Neural progenitor cell (in vitro differentiated cells): ENCODE measurements at regions not wholly inside any gene's neighbourhood (a gene's known extent, or its start where the extent isn't known, plus 50 kb on each side); places are given as distances from the start of the nearest gene placed in this dataset.
"Not testable (repeated sequence)": the region's sequence is repeated elsewhere in the genome, so short reads cannot be mapped to it uniquely, and the experiment has no call there.

Source experiments
- DNase-seq: peaks from one replicate; pipeline ENCODE4 v3.0.0-alpha.2; 2016; ENCODE audit warnings: low spot score
- H2AFZ ChIP-seq: fragments of 200-600 bp; sonication (generic); replicated peaks from 2 replicates; pipeline ENCODE4 v1.6.1; 2016; ENCODE audit warnings: antibody characterized with exemption
- H3F3A ChIP-seq: fragments of 200-600 bp; sonication (generic); 2 replicates; pipeline ENCODE4 v1.6.1; 2016; ENCODE audit warnings: antibody characterized with exemption, low read depth
- H3K27ac ChIP-seq: fragments of 200-600 bp; sonication (generic); 2 replicates; pipeline ENCODE4 v1.5.1; 2016; ENCODE audit warnings: mild to moderate bottlenecking
- H3K27me3 ChIP-seq: fragments of 200-600 bp; sonication (generic); 2 replicates; pipeline ENCODE4 v1.6.1; 2016; ENCODE audit warnings: mild to moderate bottlenecking, moderate library complexity
- H3K36me3 ChIP-seq: fragments of 200-600 bp; sonication (generic); 2 replicates; pipeline ENCODE4 v1.5.1; 2016
- H3K4me1 ChIP-seq: fragments of 200-600 bp; sonication (generic); 2 replicates; pipeline ENCODE4 v1.6.1; 2016; ENCODE audit warnings: mixed run types
- H3K4me2 ChIP-seq: fragments of 200-600 bp; sonication (generic); 2 replicates; pipeline ENCODE4 v1.6.1; 2016
- H3K4me3 ChIP-seq: fragments of 200-600 bp; sonication (generic); 2 replicates; pipeline ENCODE4 v1.5.1; 2016
- H3K79me2 ChIP-seq: fragments of 200-600 bp; sonication (generic); 2 replicates; pipeline ENCODE4 v1.6.1; 2016; ENCODE audit warnings: low read depth
- H3K9ac ChIP-seq: fragments of 200-600 bp; sonication (generic); 2 replicates; pipeline ENCODE4 v1.6.1; 2016
- H3K9me3 ChIP-seq: fragments of 200-600 bp; sonication (generic); 2 replicates; pipeline ENCODE4 v1.5.1; 2016; ENCODE audit warnings: low read depth
- H4K20me1 ChIP-seq: fragments of 200-600 bp; sonication (generic); 2 replicates; pipeline ENCODE4 v1.6.1; 2016; ENCODE audit warnings: low read depth
- H3K27ac Mint-ChIP-seq: 3 replicates; pipeline ENCODE4 v1.8.0; 2021; ENCODE audit warnings: mixed read lengths
- H3K27me3 Mint-ChIP-seq: 2 replicates; pipeline ENCODE4 v1.8.0; 2022; ENCODE audit warnings: low read depth, mild to moderate bottlenecking, inconsistent platforms, moderate library complexity, mixed read lengths; ENCODE audit not compliant: insufficient read depth
- H3K36me3 Mint-ChIP-seq: 3 replicates; pipeline ENCODE4 v1.8.0; 2021; ENCODE audit warnings: mixed read lengths
- H3K4me1 Mint-ChIP-seq: 3 replicates; pipeline ENCODE4 v1.8.0; 2021; ENCODE audit warnings: mixed read lengths
- H3K4me3 Mint-ChIP-seq: 3 replicates; pipeline ENCODE4 v1.8.0; 2021; ENCODE audit warnings: mild to moderate bottlenecking, moderate library complexity, mixed read lengths
- H3K9me3 Mint-ChIP-seq: 3 replicates; pipeline ENCODE4 v1.8.0; 2020; ENCODE audit warnings: mixed read lengths
- CTCF ChIP-seq: fragments of 200-600 bp; sonication (generic); IDR thresholded peaks from 2 replicates; pipeline ENCODE4 v1.5.1; 2017; ENCODE audit warnings: antibody characterized with exemption, mild to moderate bottlenecking
- EZH2 ChIP-seq: fragments of 200-600 bp; sonication (generic); IDR thresholded peaks from 2 replicates; pipeline ENCODE4 v1.6.1; 2017; ENCODE audit warnings: antibody characterized with exemption, mild to moderate bottlenecking, moderate library complexity
- EZH2phosphoT487 ChIP-seq: fragments of 200-600 bp; sonication (generic); IDR thresholded peaks from 2 replicates; pipeline ENCODE4 v1.6.1; 2017; ENCODE audit warnings: antibody characterized with exemption

GRCh38 chr16:79882340-79883005, 281.9 kb upstream of the MAF start:
- Histone ChIP-seq H3K27me3 (no peaks in the 10 kb centered on the region), H3K9ac (no peak overlapping the region), H3K27ac (no peak overlapping the region), H2AFZ (no peak overlapping the region), H3K9me3 (no peaks in the 10 kb centered on the region), H3K36me3 (no peaks in the 10 kb centered on the region), H4K20me1 (no peaks in the 10 kb centered on the region), H3K4me3 (no peak overlapping the region), H3K4me2 (no peak overlapping the region), H3F3A (no peaks in the 10 kb centered on the region), H3K4me1 (no peaks in the 10 kb centered on the region), H3K79me2 (no peaks in the 10 kb centered on the region)
- Mint-ChIP-seq H3K27ac (no peak overlapping the region), H3K36me3 (no peaks in the 10 kb centered on the region), H3K9me3 (no peaks in the 10 kb centered on the region), H3K27me3 (peaks cover 3% of the 10 kb centered on the region), H3K4me1 (no peaks in the 10 kb centered on the region), H3K4me3 (no peak overlapping the region)
- TF ChIP-seq EZH2phosphoT487 (no peak), EZH2 (no peak), CTCF (no peak)
- DNase-seq, result no peak

GRCh38 chr16:79881107-79881506, 280.6 kb upstream of the MAF start:
- H3K27me3 ChIP-seq, H3K36me3 Mint-ChIP-seq, H3K4me3 Mint-ChIP-seq, H2AFZ ChIP-seq, DNase-seq, H3K36me3 ChIP-seq, H4K20me1 ChIP-seq, H3K79me2 ChIP-seq, H3K9me3 ChIP-seq, H3F3A ChIP-seq, H3K4me1 Mint-ChIP-seq, H3K4me1 ChIP-seq, H3K27ac Mint-ChIP-seq, H3K27ac ChIP-seq, H3K4me2 ChIP-seq, H3K4me3 ChIP-seq, H3K27me3 Mint-ChIP-seq, H3K9ac ChIP-seq, H3K9me3 Mint-ChIP-seq: not testable (repeated sequence)

GRCh38 chr16:79876332-79876730, 275.8 kb upstream of the MAF start:
- Histone ChIP-seq H3K9me3 (no peaks in the 10 kb centered on the region), H3K4me1 (no peaks in the 10 kb centered on the region), H3K4me3 (no peak overlapping the region), H3K27ac (no peak overlapping the region), H2AFZ (no peak overlapping the region), H3K36me3 (no peaks in the 10 kb centered on the region), H3F3A (no peaks in the 10 kb centered on the region), H3K4me2 (no peak overlapping the region), H3K9ac (no peak overlapping the region), H4K20me1 (no peaks in the 10 kb centered on the region), H3K79me2 (no peaks in the 10 kb centered on the region), H3K27me3 (no peaks in the 10 kb centered on the region)
- DNase-seq, result no peak
- no peaks in the 10 kb centered on the region for H3K27me3 Mint-ChIP-seq
- no peaks in the 10 kb centered on the region for H3K36me3 Mint-ChIP-seq
- H3K4me1 Mint-ChIP-seq, result no peaks in the 10 kb centered on the region
- H3K9me3 Mint-ChIP-seq, result no peaks in the 10 kb centered on the region
- no peak overlapping the region for H3K27ac Mint-ChIP-seq
- TF ChIP-seq CTCF (no peak), EZH2phosphoT487 (no peak), EZH2 (no peak)
- no peak overlapping the region for H3K4me3 Mint-ChIP-seq

GRCh38 chr16:79874391-79874790, 273.9 kb upstream of the MAF start:
- H3K36me3 Mint-ChIP-seq, result no peaks in the 10 kb centered on the region
- H3K4me3 ChIP-seq, result no peak overlapping the region
- H3K27me3 Mint-ChIP-seq, result no peaks in the 10 kb centered on the region
- no peaks in the 10 kb centered on the region for H3K27me3 ChIP-seq
- H4K20me1 ChIP-seq, result no peaks in the 10 kb centered on the region
- H3K4me1 ChIP-seq, result no peaks in the 10 kb centered on the region
- no peaks in the 10 kb centered on the region for H3F3A ChIP-seq
- no peak overlapping the region for H3K27ac ChIP-seq
- no peaks in the 10 kb centered on the region for H3K9me3 ChIP-seq
- no peaks in the 10 kb centered on the region for H3K79me2 ChIP-seq
- H3K27ac Mint-ChIP-seq, result no peak overlapping the region
- DNase-seq, result no peak
- H3K4me2 ChIP-seq, result no peak overlapping the region
- H3K9me3 Mint-ChIP-seq, result no peaks in the 10 kb centered on the region
- no peaks in the 10 kb centered on the region for H3K36me3 ChIP-seq
- TF ChIP-seq CTCF (no peak), EZH2 (no peak), EZH2phosphoT487 (no peak)
- no peaks in the 10 kb centered on the region for H3K4me1 Mint-ChIP-seq
- no peak overlapping the region for H3K9ac ChIP-seq
- H2AFZ ChIP-seq, result no peak overlapping the region
- no peak overlapping the region for H3K4me3 Mint-ChIP-seq
